ENCODE measurements at regions not wholly inside any gene's neighbourhood (a gene's known extent, or its start where the extent isn't known, plus 50 kb on each side); places are given as distances from the start of the nearest gene placed in this dataset.

- Histone ChIP-seq H3K27ac (ENCODE audit: low read length) (no peak overlapping the region), H3K4me1 (ENCODE audit: low read length) (no peaks in the 10 kb centered on the region; the same call in 1 of the 2 replicates), H3K36me3 (replicated peaks; ENCODE audit: low read depth, low read length) (no peaks in the 10 kb centered on the region), H3K9me3 (ENCODE audit: insufficient read depth, low read length) (no peaks in the 10 kb centered on the region), H2AFZ (ENCODE audit: low read depth, low read length) (no peak overlapping the region), H3K4me3 (ENCODE audit: low read length) (no peak overlapping the region), H3K79me2 (ENCODE audit: low read length) (no peaks in the 10 kb centered on the region), H4K20me1 (ENCODE audit: insufficient read depth, low read length) (no peaks in the 10 kb centered on the region), H3K9ac (ENCODE audit: low read length) (no peak overlapping the region), H3K27me3 (ENCODE audit: low read depth, low read length) (no peaks in the 10 kb centered on the region), H3K4me2 (ENCODE audit: low read length) (no peak overlapping the region)
- TF ChIP-seq CTCF (IDR thresholded peaks at IDR 0.05; ENCODE audit: low read depth, low read length) (no peak), EZH2phosphoT487 (IDR thresholded peaks at IDR 0.05; ENCODE audit: low read depth) (no peak)
Measured at GRCh38 chr21:18168108-18168507, 76.5 kb upstream of the CHODL start.

DNA sequence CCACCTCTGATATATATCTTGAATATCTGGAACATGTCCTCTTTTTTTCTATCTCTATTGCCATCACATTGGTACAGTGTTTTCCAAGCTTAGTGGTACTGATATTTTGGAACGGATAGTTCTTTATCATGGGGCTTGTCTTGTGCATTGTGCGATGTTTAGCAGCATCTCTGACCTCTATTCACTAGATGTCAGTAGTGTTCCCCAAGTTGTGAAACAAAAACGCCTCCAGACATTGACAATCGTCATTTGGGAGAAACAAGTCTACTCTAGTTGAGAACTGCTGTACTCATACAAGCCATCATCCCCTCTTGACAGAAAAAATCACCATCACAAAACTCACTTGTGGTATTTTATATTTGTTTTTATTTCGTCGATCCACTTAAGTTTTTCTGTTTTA, 79.7 kb upstream of the CHODL start:
- Histone ChIP-seq H3K4me3 (ENCODE audit: low read length) (no peak overlapping the region), H3K4me2 (ENCODE audit: low read length) (no peak overlapping the region), H4K20me1 (ENCODE audit: insufficient read depth, low read length) (no peaks in the 10 kb centered on the region), H3K27me3 (ENCODE audit: low read depth, low read length) (no peaks in the 10 kb centered on the region), H3K79me2 (ENCODE audit: low read length) (no peaks in the 10 kb centered on the region), H3K36me3 (replicated peaks; ENCODE audit: low read depth, low read length) (no peaks in the 10 kb centered on the region), H3K27ac (ENCODE audit: low read length) (no peak overlapping the region), H3K4me1 (ENCODE audit: low read length) (no peaks in the 10 kb centered on the region; the same call in 1 of the 2 replicates), H3K9me3 (ENCODE audit: insufficient read depth, low read length) (no peaks in the 10 kb centered on the region), H2AFZ (ENCODE audit: low read depth, low read length) (no peak overlapping the region), H3K9ac (ENCODE audit: low read length) (no peak overlapping the region)
- TF ChIP-seq CTCF (IDR thresholded peaks at IDR 0.05; ENCODE audit: low read depth, low read length), result peak; percentile 12; the same call in 1 of the 2 replicates
- TF ChIP-seq EZH2phosphoT487 (IDR thresholded peaks at IDR 0.05; ENCODE audit: low read depth), result no peak

- H4K20me1 ChIP-seq (ENCODE audit: insufficient read depth, low read length), result no peaks in the 10 kb centered on the region
- no peaks in the 10 kb centered on the region; the same call in 1 of the 2 replicates for H3K4me1 ChIP-seq (ENCODE audit: low read length)
- H3K79me2 ChIP-seq (ENCODE audit: low read length), result no peaks in the 10 kb centered on the region
- H3K9me3 ChIP-seq (ENCODE audit: insufficient read depth, low read length), result no peaks in the 10 kb centered on the region
- no peak overlapping the region for H2AFZ ChIP-seq (ENCODE audit: low read depth, low read length)
- no peaks in the 10 kb centered on the region for H3K36me3 ChIP-seq (replicated peaks; ENCODE audit: low read depth, low read length)
- H3K9ac ChIP-seq (ENCODE audit: low read length), result no peak overlapping the region
- H3K27me3 ChIP-seq (ENCODE audit: low read depth, low read length), result no peaks in the 10 kb centered on the region
- no peak overlapping the region for H3K27ac ChIP-seq (ENCODE audit: low read length)
- TF ChIP-seq CTCF (IDR thresholded peaks at IDR 0.05; ENCODE audit: low read depth, low read length) (no peak), EZH2phosphoT487 (IDR thresholded peaks at IDR 0.05; ENCODE audit: low read depth) (no peak)
- H3K4me2 ChIP-seq (ENCODE audit: low read length), result no peak overlapping the region
- no peak overlapping the region for H3K4me3 ChIP-seq (ENCODE audit: low read length)
Measured at GRCh38 chr21:18164483-18164882, 80.2 kb upstream of the CHODL start.

GRCh38 chr21:18163956-18164355, 80.7 kb upstream of the CHODL start:
- H2AFZ ChIP-seq (ENCODE audit: low read depth, low read length), result no peak overlapping the region
- H3K4me2 ChIP-seq (ENCODE audit: low read length), result no peak overlapping the region
- no peaks in the 10 kb centered on the region for H3K36me3 ChIP-seq (replicated peaks; ENCODE audit: low read depth, low read length)
- no peak overlapping the region for H3K4me3 ChIP-seq (ENCODE audit: low read length)
- no peaks in the 10 kb centered on the region for H3K27me3 ChIP-seq (ENCODE audit: low read depth, low read length)
- H3K79me2 ChIP-seq (ENCODE audit: low read length), result no peaks in the 10 kb centered on the region
- H3K27ac ChIP-seq (ENCODE audit: low read length), result no peak overlapping the region
- H4K20me1 ChIP-seq (ENCODE audit: insufficient read depth, low read length), result no peaks in the 10 kb centered on the region
- H3K9me3 ChIP-seq (ENCODE audit: insufficient read depth, low read length), result no peaks in the 10 kb centered on the region
- no peak for TF ChIP-seq CTCF (IDR thresholded peaks at IDR 0.05; ENCODE audit: low read depth, low read length)
- no peak for TF ChIP-seq EZH2phosphoT487 (IDR thresholded peaks at IDR 0.05; ENCODE audit: low read depth)
- H3K9ac ChIP-seq (ENCODE audit: low read length), result no peak overlapping the region
- H3K4me1 ChIP-seq (ENCODE audit: low read length), result no peaks in the 10 kb centered on the region; the same call in 1 of the 2 replicates
